ENCODE measurements at regions not wholly inside any gene's neighbourhood (a gene's known extent, or its start where the extent isn't known, plus 50 kb on each side); places are given as distances from the start of the nearest gene placed in this dataset.

- ATAC-seq, result no peak
- intact Hi-C loops (cut with DNase I), result no loop called here
- no peak for DNase-seq (ENCODE audit: missing footprints)
Observed at GRCh38 chr12:89087149-89087825, 265.0 kb downstream of the DUSP6 start.

- intact Hi-C loops (cut with DNase I), result no loop called here
- DNase-seq (ENCODE audit: missing footprints), result peak; percentile 57
- ATAC-seq, result peak; percentile 40
Observed at GRCh38 chr12:89085421-89085820, 266.9 kb downstream of the DUSP6 start.

GRCh38 chr12:89084751-89085150 is 267.6 kb downstream of the DUSP6 start:
- ATAC-seq, result peak; percentile 66
- intact Hi-C loops (cut with DNase I), result no loop called here
- DNase-seq (ENCODE audit: missing footprints), result peak; percentile 25

GRCh38 chr12:89083491-89083890 is 268.8 kb downstream of the DUSP6 start:
- DNase-seq (ENCODE audit: missing footprints) (no peak), ATAC-seq (no peak)
- intact Hi-C loops (cut with DNase I), result no loop called here

GRCh38 chr12:89082370-89082753 is 269.9 kb downstream of the DUSP6 start:
- ATAC-seq (no peak), DNase-seq (ENCODE audit: missing footprints) (no peak)
- intact Hi-C loops (cut with DNase I), result no loop called here

- ATAC-seq (no peak), DNase-seq (ENCODE audit: missing footprints) (no peak)
- intact Hi-C loops (cut with DNase I), result no loop called here
Observed at GRCh38 chr12:89081719-89082369, 270.5 kb downstream of the DUSP6 start.

- ATAC-seq, result no peak
- intact Hi-C loops (cut with DNase I), result no loop called here
Observed at GRCh38 chr12:89080793-89081465, 271.4 kb downstream of the DUSP6 start.

GRCh38 chr12:89075880-89076540 is 276.3 kb downstream of the DUSP6 start:
- intact Hi-C loops (cut with DNase I), result no loop called here
- DNase-seq (ENCODE audit: missing footprints) (no peak), ATAC-seq (no peak)

More at GRCh38 chr12:89080793-89081465, 271.4 kb downstream of the DUSP6 start:
- DNase-seq (ENCODE audit: missing footprints), result no peak

- intact Hi-C loops (cut with DNase I), result no loop called here
- DNase-seq (ENCODE audit: missing footprints) (no peak), ATAC-seq (no peak)
Observed at GRCh38 chr12:89073659-89074058, 278.6 kb downstream of the DUSP6 start.

GRCh38 chr12:89073027-89073398 is 279.3 kb downstream of the DUSP6 start:
- intact Hi-C loops (cut with DNase I), result no loop called here
- ATAC-seq, result no peak

GRCh38 chr12:89072294-89073026 is 279.8 kb downstream of the DUSP6 start:
- no peak for ATAC-seq
- intact Hi-C loops (cut with DNase I), result no loop called here
- no peak for DNase-seq (ENCODE audit: missing footprints)

More at GRCh38 chr12:89073027-89073398, 279.3 kb downstream of the DUSP6 start:
- DNase-seq (ENCODE audit: missing footprints), result no peak

- intact Hi-C loops (cut with DNase I), result no loop called here
- ATAC-seq (no peak), DNase-seq (ENCODE audit: missing footprints) (no peak)
Observed at GRCh38 chr12:89070603-89071002, 281.7 kb downstream of the DUSP6 start.

GRCh38 chr12:89069431-89069830 is 282.9 kb downstream of the DUSP6 start:
- DNase-seq (ENCODE audit: missing footprints), result no peak
- no peak for ATAC-seq
- intact Hi-C loops (cut with DNase I), result no loop called here

GRCh38 chr12:89067421-89068187 is 284.7 kb downstream of the DUSP6 start:
- intact Hi-C loops (cut with DNase I), result no loop called here
- ATAC-seq (no peak), DNase-seq (ENCODE audit: missing footprints) (no peak)

- DNase-seq (ENCODE audit: missing footprints) (no peak), ATAC-seq (no peak)
- intact Hi-C loops (cut with DNase I), result no loop called here
Observed at GRCh38 chr12:89064780-89065179, 287.5 kb downstream of the DUSP6 start.

GRCh38 chr12:89064151-89064550 is 288.1 kb downstream of the DUSP6 start:
- ATAC-seq (no peak), DNase-seq (ENCODE audit: missing footprints) (no peak)
- intact Hi-C loops (cut with DNase I), result no loop called here

- intact Hi-C loops (cut with DNase I), result no loop called here
- no peak for DNase-seq (ENCODE audit: missing footprints)
- no peak for ATAC-seq
Observed at GRCh38 chr12:89062996-89063395, 289.3 kb downstream of the DUSP6 start.

Data from Right ventricle myocardium inferior (tissue), 1 donor.